ENCODE measurements at regions not wholly inside any gene's neighbourhood (a gene's known extent, or its start where the extent isn't known, plus 50 kb on each side); places are given as distances from the start of the nearest gene placed in this dataset.

DNA sequence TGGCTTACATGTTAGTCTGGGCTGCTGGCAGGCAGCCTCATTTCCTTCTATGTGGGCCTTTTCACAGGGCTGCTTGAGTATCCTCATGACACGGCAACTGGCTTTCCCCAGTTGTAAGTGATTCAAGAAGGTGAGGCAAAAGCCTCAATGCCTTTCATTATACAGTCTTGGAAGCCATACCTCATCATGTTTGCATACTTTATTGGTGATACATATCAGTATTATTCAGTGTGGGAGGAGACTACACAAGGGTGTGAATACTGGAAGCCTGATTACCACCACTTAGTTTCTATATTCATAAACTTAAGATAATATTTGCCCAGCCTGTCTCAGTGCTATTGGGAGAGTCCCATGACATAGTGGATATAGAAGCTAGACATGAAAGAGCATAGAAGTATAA lies 346.8 kb downstream of the SOX2 start:
- TF ChIP-seq, protein P1, sequence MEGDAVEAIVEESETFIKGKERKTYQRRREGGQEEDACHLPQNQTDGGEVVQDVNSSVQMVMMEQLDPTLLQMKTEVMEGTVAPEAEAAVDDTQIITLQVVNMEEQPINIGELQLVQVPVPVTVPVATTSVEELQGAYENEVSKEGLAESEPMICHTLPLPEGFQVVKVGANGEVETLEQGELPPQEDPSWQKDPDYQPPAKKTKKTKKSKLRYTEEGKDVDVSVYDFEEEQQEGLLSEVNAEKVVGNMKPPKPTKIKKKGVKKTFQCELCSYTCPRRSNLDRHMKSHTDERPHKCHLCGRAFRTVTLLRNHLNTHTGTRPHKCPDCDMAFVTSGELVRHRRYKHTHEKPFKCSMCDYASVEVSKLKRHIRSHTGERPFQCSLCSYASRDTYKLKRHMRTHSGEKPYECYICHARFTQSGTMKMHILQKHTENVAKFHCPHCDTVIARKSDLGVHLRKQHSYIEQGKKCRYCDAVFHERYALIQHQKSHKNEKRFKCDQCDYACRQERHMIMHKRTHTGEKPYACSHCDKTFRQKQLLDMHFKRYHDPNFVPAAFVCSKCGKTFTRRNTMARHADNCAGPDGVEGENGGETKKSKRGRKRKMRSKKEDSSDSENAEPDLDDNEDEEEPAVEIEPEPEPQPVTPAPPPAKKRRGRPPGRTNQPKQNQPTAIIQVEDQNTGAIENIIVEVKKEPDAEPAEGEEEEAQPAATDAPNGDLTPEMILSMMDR (conservative IDR thresholded peaks at IDR 0.05; ENCODE audit: control insufficient read depth, insufficient read depth, low read depth, low read length), result no peak
- DNase-seq (ENCODE audit: low read depth), result no peak
- H3K4me3 ChIP-seq (ENCODE audit: control insufficient read depth, low read depth, low read length), result no peak overlapping the region

DNA sequence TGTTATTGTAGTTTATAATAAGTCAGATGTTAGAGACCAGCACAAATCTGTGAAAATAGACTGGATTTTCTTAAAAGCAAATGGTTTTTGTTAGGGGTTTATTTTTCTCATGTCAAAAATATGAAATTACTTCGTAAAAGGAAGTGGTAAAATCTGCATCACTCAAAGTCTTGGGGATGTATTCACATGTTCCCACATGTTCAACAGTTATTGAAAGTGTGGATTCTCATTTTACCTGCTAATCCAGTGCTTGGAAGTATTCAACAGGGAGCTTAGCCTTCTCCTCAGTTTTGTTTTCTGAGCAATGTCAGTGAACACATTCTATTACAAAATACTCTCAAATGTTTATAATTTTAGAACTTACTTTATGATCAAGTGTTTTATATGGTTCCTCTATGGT lies 352.0 kb downstream of the SOX2 start:
- H3K4me3 ChIP-seq (ENCODE audit: control insufficient read depth, low read depth, low read length), result no peak overlapping the region
- TF ChIP-seq, protein P1 (conservative IDR thresholded peaks at IDR 0.05; ENCODE audit: control insufficient read depth, insufficient read depth, low read depth, low read length), result no peak
- no peak for DNase-seq (ENCODE audit: low read depth)

DNA sequence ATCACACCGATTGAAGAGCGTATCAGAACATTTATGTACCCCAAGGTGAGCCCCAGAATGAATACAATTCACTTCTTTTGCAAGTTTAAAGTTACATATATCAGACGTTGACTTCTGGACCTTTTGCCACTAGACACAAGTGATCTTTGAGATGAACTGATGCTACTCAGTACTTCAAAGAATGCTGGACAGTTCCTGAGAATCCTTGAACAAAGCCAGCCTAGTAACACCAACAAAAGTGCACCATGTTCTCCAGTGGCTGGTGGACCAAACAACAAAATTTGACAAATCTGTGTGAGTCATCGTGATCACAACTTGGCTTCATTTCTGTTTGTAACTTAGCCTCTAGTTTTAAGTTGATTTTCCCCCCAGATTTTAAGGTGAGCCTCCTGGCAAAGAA lies 355.7 kb downstream of the SOX2 start:
- TF ChIP-seq, protein P1 (conservative IDR thresholded peaks at IDR 0.05; ENCODE audit: control insufficient read depth, insufficient read depth, low read depth, low read length), result no peak
- H3K4me3 ChIP-seq (ENCODE audit: control insufficient read depth, low read depth, low read length), result no peak overlapping the region
- DNase-seq (ENCODE audit: low read depth), result no peak

DNA sequence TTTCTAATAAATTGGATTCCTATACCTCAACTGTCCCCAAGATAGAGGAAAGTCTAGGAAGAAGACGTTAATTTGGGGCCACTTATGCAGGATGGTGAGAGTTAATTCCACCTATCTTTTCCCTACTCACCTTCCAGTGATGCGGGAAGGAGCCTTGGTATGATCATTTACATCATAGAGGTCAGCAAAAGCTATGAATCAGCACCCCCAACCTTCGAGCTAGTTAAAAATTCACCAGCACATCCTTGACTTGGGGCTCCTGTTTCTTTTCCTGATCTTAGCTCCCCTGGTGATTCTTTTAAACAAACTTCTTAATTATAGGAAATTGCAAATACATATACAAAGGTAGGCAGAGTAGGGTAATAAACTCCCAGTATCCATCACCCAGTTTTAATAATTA lies 366.6 kb downstream of the SOX2 start:
- H3K4me3 ChIP-seq (ENCODE audit: control insufficient read depth, low read depth, low read length), result no peak overlapping the region
- TF ChIP-seq, protein P1 (conservative IDR thresholded peaks at IDR 0.05; ENCODE audit: control insufficient read depth, insufficient read depth, low read depth, low read length), result no peak
- no peak for DNase-seq (ENCODE audit: low read depth)

DNA sequence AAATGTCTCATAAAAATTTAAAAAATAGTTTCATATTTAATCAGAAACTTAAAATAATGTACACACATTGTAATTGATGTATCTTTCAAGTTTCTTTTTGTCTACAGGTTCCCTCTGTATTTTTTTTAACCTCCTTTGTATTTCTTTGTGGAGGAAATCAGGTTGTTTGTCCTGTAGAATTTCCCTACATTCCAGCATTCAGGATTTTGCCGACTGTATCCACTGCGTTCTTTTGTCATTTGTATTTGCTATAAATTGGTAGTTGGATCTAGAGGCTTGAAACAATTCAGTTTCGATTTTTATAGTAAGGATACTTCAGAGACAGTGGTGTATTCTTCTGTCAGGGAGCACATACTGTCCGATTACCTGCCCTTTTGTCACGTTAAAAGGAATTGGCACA lies 367.2 kb downstream of the SOX2 start:
- H3K4me3 ChIP-seq (ENCODE audit: control insufficient read depth, low read depth, low read length), result no peak overlapping the region
- no peak for DNase-seq (ENCODE audit: low read depth)
- TF ChIP-seq, protein P1 (conservative IDR thresholded peaks at IDR 0.05; ENCODE audit: control insufficient read depth, insufficient read depth, low read depth, low read length), result no peak

DNA sequence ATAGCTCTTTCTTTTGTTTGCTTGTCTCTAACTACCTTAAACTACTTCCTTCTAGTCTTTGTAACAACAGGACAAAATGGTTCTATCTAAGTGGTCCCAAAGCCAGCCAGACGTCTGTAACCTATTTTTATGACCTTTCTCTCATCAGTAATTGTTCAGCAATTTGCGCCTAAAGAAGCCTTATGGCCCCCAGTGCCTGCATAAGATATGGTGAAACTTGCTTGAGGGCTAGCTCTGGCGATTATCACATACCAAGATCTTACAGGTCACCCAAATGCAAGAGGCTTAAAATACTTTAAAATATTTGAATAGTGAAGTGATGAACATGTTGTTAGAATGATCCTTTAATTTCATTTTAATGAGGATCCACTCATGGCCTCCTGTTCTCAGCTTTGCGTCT lies 369.4 kb downstream of the SOX2 start:
- TF ChIP-seq, protein P1 (conservative IDR thresholded peaks at IDR 0.05; ENCODE audit: control insufficient read depth, insufficient read depth, low read depth, low read length), result no peak
- DNase-seq (ENCODE audit: low read depth), result no peak
- H3K4me3 ChIP-seq (ENCODE audit: control insufficient read depth, low read depth, low read length), result no peak overlapping the region

DNA sequence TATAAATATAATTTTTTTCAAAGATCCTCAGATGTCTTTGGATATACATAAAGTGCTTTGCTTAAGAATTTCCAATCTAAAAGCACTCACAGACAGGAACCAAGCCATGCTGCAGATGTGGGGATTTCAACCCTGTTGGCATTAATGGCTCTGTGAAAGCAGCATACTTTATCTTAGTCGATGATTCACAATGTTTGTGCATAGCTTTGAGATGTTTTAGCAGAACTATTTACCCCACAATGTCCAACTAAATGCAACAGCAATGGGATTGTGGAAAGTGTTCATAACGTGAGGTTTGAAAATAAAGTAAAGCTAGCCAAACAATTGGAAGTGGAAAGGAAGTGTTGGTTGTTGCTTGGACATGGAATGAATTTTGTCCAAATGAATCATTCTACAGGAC lies 371.4 kb downstream of the SOX2 start:
- no peak for DNase-seq (ENCODE audit: low read depth)
- TF ChIP-seq, protein P1 (conservative IDR thresholded peaks at IDR 0.05; ENCODE audit: control insufficient read depth, insufficient read depth, low read depth, low read length), result no peak
- no peak overlapping the region for H3K4me3 ChIP-seq (ENCODE audit: control insufficient read depth, low read depth, low read length)

Measured in fibroblast of mammary gland (primary cell).